IMR-90 (cell line): ENCODE measurements at regions not wholly inside any gene's neighbourhood (a gene's known extent, or its start where the extent isn't known, plus 50 kb on each side); places are given as distances from the start of the nearest gene placed in this dataset.

Experiments used
- ATAC-seq: fragments of 200-7000 bp; cut with Tn5 transposase; 2 replicates; pipeline ENCODE4 v1.9.1; 2020; ENCODE audit warnings: low read depth, mild to moderate bottlenecking, moderate library complexity
- BruUV-seq: library from RNA; stranded (reverse); fragments of 400-500 nt; replicated peaks from 2 replicates; lab custom pipeline; 2021; lab: Mats Ljungman, UMichigan
- CTCF ChIA-PET: fragments of 300-600 bp; formaldehyde crosslinking; extraction: SDS; loops from one replicate; lab custom pipeline; 2021; ENCODE audit warnings: antibody characterized with exemption; lab: Yijun Ruan, JAX
- POLR2A ChIA-PET: fragments of 300-600 bp; sonication (Branson Sonifier 250); formaldehyde crosslinking; loops from one replicate; lab custom pipeline; 2022; ENCODE audit warnings: antibody characterized with exemption; ENCODE audit not compliant: unreplicated experiment; lab: Charles Lee
- DNase-seq: peaks from one replicate; pipeline ENCODE4 v3.0.0; 2013
- H2AFZ ChIP-seq: replicated peaks from 2 replicates; pipeline ENCODE3; 2013; ENCODE audit warnings: low read length, mild to moderate bottlenecking; ENCODE audit not compliant: poor library complexity
- H2AK5ac ChIP-seq: 2 replicates; pipeline ENCODE4 v1.6.1; 2013; ENCODE audit warnings: low read depth, low read length, inconsistent platforms
- H2AK9ac ChIP-seq: replicated peaks from 2 replicates; pipeline ENCODE3; 2013; ENCODE audit warnings: mild to moderate bottlenecking, low read depth, low read length, moderate library complexity; ENCODE audit not compliant: poor library complexity
- H2BK120ac ChIP-seq: 2 replicates; pipeline ENCODE4 v1.6.1; 2013; ENCODE audit warnings: low read depth, low read length, inconsistent platforms
- H2BK15ac ChIP-seq: 3 replicates; pipeline ENCODE4 v1.6.1; 2013; ENCODE audit warnings: low read depth, low read length, inconsistent platforms
- H2BK20ac ChIP-seq: 2 replicates; pipeline ENCODE4 v1.6.1; 2013; ENCODE audit warnings: low read depth, mild to moderate bottlenecking, inconsistent platforms, low read length, moderate library complexity
- H2BK5ac ChIP-seq: 2 replicates; pipeline ENCODE4 v1.6.1; 2013; ENCODE audit warnings: mild to moderate bottlenecking, low read depth, low read length, inconsistent platforms; ENCODE audit not compliant: poor library complexity, severe bottlenecking
- H3K14ac ChIP-seq: replicated peaks from 2 replicates; pipeline ENCODE4 v1.6.1; 2013; ENCODE audit warnings: low read depth, low read length, inconsistent platforms
- H3K18ac ChIP-seq: 2 replicates; pipeline ENCODE4 v1.6.1; 2013; ENCODE audit warnings: low read depth, low read length, control low read depth
- H3K23ac ChIP-seq: 2 replicates; pipeline ENCODE4 v1.6.1; 2013; ENCODE audit warnings: low read depth, low read length, inconsistent platforms
- H3K27ac ChIP-seq: 2 replicates; pipeline ENCODE4 v1.5.1; 2013; ENCODE audit warnings: mild to moderate bottlenecking, control low read depth, low read length; ENCODE audit not compliant: insufficient read depth
- H3K27me3 ChIP-seq: 2 replicates; pipeline ENCODE4 v1.6.1; 2013; ENCODE audit warnings: low read length; ENCODE audit not compliant: control insufficient read depth, insufficient read depth
- H3K36me3 ChIP-seq: 2 replicates; pipeline ENCODE4 v1.6.1; 2013; ENCODE audit warnings: low read length, mixed read lengths; ENCODE audit not compliant: control insufficient read depth, insufficient read depth
- H3K4ac ChIP-seq: 2 replicates; pipeline ENCODE4 v1.6.1; 2013; ENCODE audit warnings: low read depth, low read length, inconsistent platforms
- H3K4me1 ChIP-seq: 2 replicates; pipeline ENCODE4 v1.6.1; 2013; ENCODE audit warnings: low read length, mixed read lengths; ENCODE audit not compliant: control insufficient read depth, insufficient read depth
- H3K4me2 ChIP-seq: 2 replicates; pipeline ENCODE4 v1.6.1; 2013; ENCODE audit warnings: low read depth, mild to moderate bottlenecking, control low read depth, low read length, moderate library complexity
- H3K4me3 ChIP-seq: 2 replicates; pipeline ENCODE4 v1.5.1; 2013; ENCODE audit warnings: low read depth, mild to moderate bottlenecking, control low read depth, low read length, moderate library complexity; ENCODE audit not compliant: insufficient read depth
- H3K56ac ChIP-seq: 2 replicates; pipeline ENCODE4 v1.6.1; 2013; ENCODE audit warnings: low read length, inconsistent platforms; ENCODE audit not compliant: insufficient read depth; ENCODE audit errors: extremely low read depth
- H3K79me1 ChIP-seq, 2 experiments: 2 replicates each; pipeline ENCODE4 v1.6.1; 2013; ENCODE audit warnings: low read length in 2 of 2, inconsistent platforms in 1 of 2, low read depth in 1 of 2
- H3K9ac ChIP-seq: 2 replicates; pipeline ENCODE4 v1.6.1; 2013; ENCODE audit warnings: low read depth, low read length, control low read depth
- H3K9me1 ChIP-seq: 2 replicates; pipeline ENCODE4 v1.6.1; 2013; ENCODE audit warnings: low read length, inconsistent platforms; ENCODE audit not compliant: insufficient read depth
- H3K9me3 ChIP-seq: 2 replicates; pipeline ENCODE4 v1.6.1; 2013; ENCODE audit warnings: low read length; ENCODE audit not compliant: control insufficient read depth, insufficient read depth
- H4K20me1 ChIP-seq: 2 replicates; pipeline ENCODE4 v1.6.1; 2013; ENCODE audit warnings: low read length, inconsistent platforms; ENCODE audit not compliant: insufficient read depth
- H4K5ac ChIP-seq: 2 replicates; pipeline ENCODE4 v1.6.1; 2013; ENCODE audit warnings: mild to moderate bottlenecking, low read depth, low read length, control low read depth
- H4K8ac ChIP-seq, 2 experiments: 2 replicates each; pipeline ENCODE4 v1.6.1; 2013; ENCODE audit warnings: low read depth in 2 of 2, low read length in 2 of 2, control low read depth in 1 of 2, inconsistent platforms in 1 of 2
- H4K91ac ChIP-seq: 2 replicates; pipeline ENCODE4 v1.6.1; 2013; ENCODE audit warnings: low read depth, low read length, inconsistent platforms; ENCODE audit not compliant: insufficient read depth
- CHD1 ChIP-seq: IDR thresholded peaks from 2 replicates; pipeline ENCODE4 v1.6.1; 2012; ENCODE audit warnings: low read depth, low read length, improper control_type of control experiment
- MAZ ChIP-seq: IDR thresholded peaks from 2 replicates; pipeline ENCODE4 v1.6.1; 2012; ENCODE audit warnings: low read depth, mild to moderate bottlenecking, low read length, improper control_type of control experiment, moderate library complexity, borderline replicate concordance
- MXI1 ChIP-seq: IDR thresholded peaks from 2 replicates; pipeline ENCODE4 v1.6.1; 2012; ENCODE audit warnings: low read depth, mild to moderate bottlenecking, low read length, moderate library complexity, borderline replicate concordance
- NFE2L2 ChIP-seq: fragments of 150-350 bp; IDR thresholded peaks from 2 replicates; pipeline ENCODE4 v1.6.1; 2016; ENCODE audit warnings: low read depth, mild to moderate bottlenecking, low read length
- POLR2A ChIP-seq: IDR thresholded peaks from 2 replicates; pipeline ENCODE4 v1.6.1; 2012; ENCODE audit warnings: mild to moderate bottlenecking, low read depth, low read length
- RAD21 ChIP-seq: IDR thresholded peaks from 2 replicates; pipeline ENCODE4 v1.6.1; 2012; ENCODE audit warnings: low read length, improper control_type of control experiment
- RCOR1 ChIP-seq: IDR thresholded peaks from 2 replicates; pipeline ENCODE4 v1.6.1; 2012; ENCODE audit warnings: mild to moderate bottlenecking, low read length, improper control_type of control experiment; ENCODE audit not compliant: insufficient replicate concordance
- RFX5 ChIP-seq: IDR thresholded peaks from 2 replicates; pipeline ENCODE4 v1.8.0; 2012; ENCODE audit warnings: low read depth, mild to moderate bottlenecking, low read length, moderate library complexity
- SMC3 ChIP-seq: fragments of 150-350 bp; IDR thresholded peaks from 2 replicates; pipeline ENCODE4 v1.6.1; 2016; ENCODE audit warnings: low read depth, mild to moderate bottlenecking, antibody characterized with exemption, low read length, moderate library complexity
- WGBS, 2 experiments: methylation state at CpG; one replicate each; pipeline versions ENCODE4 v1.1.5 to v1.1.7; 2013; ENCODE audit warnings: missing lambda C conversion rate in 2 of 2; ENCODE audit not compliant: insufficient read length in 1 of 2; ENCODE audit errors: extremely low coverage in 2 of 2; 5-methylcytosine and 5-hydroxymethylcytosine counted together
- dilution Hi-C: fragments of 300-500 bp; cut with HindIII; formaldehyde crosslinking; loops from one replicate; pipeline ENCODE4 v1.14.3; 2018; ENCODE audit warnings: low sequenced_read_pairs; ENCODE audit not compliant: unreplicated experiment
- in situ Hi-C: fragments of 300-500 bp; cut with MboI; formaldehyde crosslinking; loops from 3 replicates; pipeline ENCODE4 v1.14.3; 2019; ENCODE audit warnings: low sequenced_read_pairs, inconsistent platforms, mixed read lengths
- intact Hi-C: fragments of 100-400 bp; cut with micrococcal nuclease; formaldehyde crosslinking; loops from 2 replicates; pipeline ENCODE4 v1.10.0; 2022
- TF ChIP-seq, protein P1 (sequence below): conservative IDR thresholded peaks from 2 replicates; pipeline ENCODE4 v1.5.1; 2012; ENCODE audit warnings: mild to moderate bottlenecking, low read depth, low read length, improper control_type of control experiment
- TF ChIP-seq, protein P2 (sequence below): fragments of 150-350 bp; IDR thresholded peaks from 2 replicates; pipeline ENCODE4 v1.6.1; 2016; ENCODE audit warnings: low read depth, mild to moderate bottlenecking, low read length, moderate library complexity, borderline replicate concordance

DNA sequence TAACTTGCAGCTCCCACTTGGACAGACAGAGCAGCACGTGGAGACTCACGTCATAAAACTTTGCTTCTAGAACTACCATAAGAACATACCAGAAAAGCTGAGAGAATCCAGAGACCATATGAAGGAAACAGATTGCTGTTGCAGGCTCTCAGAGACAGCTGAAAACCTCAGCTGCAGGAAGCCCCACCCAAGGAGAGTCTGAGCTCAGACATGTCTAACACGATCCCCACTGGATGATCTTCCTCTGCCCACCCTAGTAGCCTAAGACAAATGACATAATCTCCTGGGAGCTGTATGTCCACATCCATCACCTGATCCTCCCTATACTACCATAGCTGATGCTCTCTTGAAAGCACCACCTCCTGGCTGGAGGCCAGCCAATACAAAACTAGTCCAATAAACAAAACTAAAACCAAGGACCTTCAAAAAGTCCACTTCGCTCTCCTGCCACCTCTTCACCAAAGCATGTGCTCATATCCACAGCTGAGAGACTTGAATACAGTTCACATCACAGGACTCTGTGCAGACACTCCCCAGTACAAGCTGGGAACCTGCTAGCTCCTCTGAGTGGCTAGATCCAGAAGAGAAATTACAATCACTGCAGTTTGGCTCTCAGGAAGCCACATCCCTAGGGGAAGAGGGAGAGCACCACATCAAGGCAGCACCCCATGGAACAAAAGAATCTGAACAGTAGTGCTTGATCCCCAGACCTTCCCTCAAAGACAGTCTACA is 257.4 kb downstream of the TRIM36 start:
- TF ChIP-seq RCOR1 (no peak), POLR2A (no peak), MXI1 (no peak), NFE2L2 (no peak), CHD1 (no peak), MAZ (no peak), RAD21 (no peak), RFX5 (no peak), SMC3 (no peak)
- TF ChIP-seq, protein P1, sequence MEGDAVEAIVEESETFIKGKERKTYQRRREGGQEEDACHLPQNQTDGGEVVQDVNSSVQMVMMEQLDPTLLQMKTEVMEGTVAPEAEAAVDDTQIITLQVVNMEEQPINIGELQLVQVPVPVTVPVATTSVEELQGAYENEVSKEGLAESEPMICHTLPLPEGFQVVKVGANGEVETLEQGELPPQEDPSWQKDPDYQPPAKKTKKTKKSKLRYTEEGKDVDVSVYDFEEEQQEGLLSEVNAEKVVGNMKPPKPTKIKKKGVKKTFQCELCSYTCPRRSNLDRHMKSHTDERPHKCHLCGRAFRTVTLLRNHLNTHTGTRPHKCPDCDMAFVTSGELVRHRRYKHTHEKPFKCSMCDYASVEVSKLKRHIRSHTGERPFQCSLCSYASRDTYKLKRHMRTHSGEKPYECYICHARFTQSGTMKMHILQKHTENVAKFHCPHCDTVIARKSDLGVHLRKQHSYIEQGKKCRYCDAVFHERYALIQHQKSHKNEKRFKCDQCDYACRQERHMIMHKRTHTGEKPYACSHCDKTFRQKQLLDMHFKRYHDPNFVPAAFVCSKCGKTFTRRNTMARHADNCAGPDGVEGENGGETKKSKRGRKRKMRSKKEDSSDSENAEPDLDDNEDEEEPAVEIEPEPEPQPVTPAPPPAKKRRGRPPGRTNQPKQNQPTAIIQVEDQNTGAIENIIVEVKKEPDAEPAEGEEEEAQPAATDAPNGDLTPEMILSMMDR = no peak
- TF ChIP-seq, protein P2, sequence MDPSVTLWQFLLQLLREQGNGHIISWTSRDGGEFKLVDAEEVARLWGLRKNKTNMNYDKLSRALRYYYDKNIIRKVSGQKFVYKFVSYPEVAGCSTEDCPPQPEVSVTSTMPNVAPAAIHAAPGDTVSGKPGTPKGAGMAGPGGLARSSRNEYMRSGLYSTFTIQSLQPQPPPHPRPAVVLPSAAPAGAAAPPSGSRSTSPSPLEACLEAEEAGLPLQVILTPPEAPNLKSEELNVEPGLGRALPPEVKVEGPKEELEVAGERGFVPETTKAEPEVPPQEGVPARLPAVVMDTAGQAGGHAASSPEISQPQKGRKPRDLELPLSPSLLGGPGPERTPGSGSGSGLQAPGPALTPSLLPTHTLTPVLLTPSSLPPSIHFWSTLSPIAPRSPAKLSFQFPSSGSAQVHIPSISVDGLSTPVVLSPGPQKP = no peak
- no peak overlapping the region for H3K4me3 ChIP-seq
- ChIA-PET POLR2A (no interaction called here), CTCF (no interaction called here)
- dilution Hi-C loops = no loop called here
- peaks cover 7% of the 10 kb centered on the region for H3K9me3 ChIP-seq
- 54% methylated on average over 3 of the region's 4 CpGs; no CpG with 5 or more reads in 1 of the 2 experiments for WGBS, 2 experiments
- H3K27me3 ChIP-seq = no peaks in the 10 kb centered on the region
- no peak overlapping the region for H3K4ac ChIP-seq
- no peak overlapping the region for H2BK15ac ChIP-seq
- H3K9me1 ChIP-seq = no peaks in the 10 kb centered on the region
- DNase-seq = no peak
- H3K27ac ChIP-seq = no peak overlapping the region
- H4K91ac ChIP-seq = no peak overlapping the region
- ATAC-seq = no peak
- H2BK20ac ChIP-seq = no peak overlapping the region
- no peak overlapping the region for H2AFZ ChIP-seq
- H3K23ac ChIP-seq = no peak overlapping the region
- no TSS peak for BruUV-seq
- no peak overlapping the region for H3K4me2 ChIP-seq
- H3K9ac ChIP-seq = no peak overlapping the region
- H3K36me3 ChIP-seq = no peaks in the 10 kb centered on the region
- intact Hi-C loops = no loop called here
- no peaks in the 10 kb centered on the region for H3K79me1 ChIP-seq
- H4K20me1 ChIP-seq = no peaks in the 10 kb centered on the region
- no peaks in the 10 kb centered on the region for H3K4me1 ChIP-seq
- no peak overlapping the region for H4K5ac ChIP-seq
- H3K18ac ChIP-seq = no peak overlapping the region
- in situ Hi-C loops = no loop called here
- no peak overlapping the region for H2AK5ac ChIP-seq
- H3K14ac ChIP-seq = no peak overlapping the region
- no peak overlapping the region for H2AK9ac ChIP-seq
- no peak overlapping the region for H4K8ac ChIP-seq
- H2BK120ac ChIP-seq = no peak overlapping the region
- H2BK5ac ChIP-seq = no peak overlapping the region
- H3K56ac ChIP-seq = no peak overlapping the region
